Eye (tissue), 1 donor: ENCODE measurements at regions not wholly inside any gene's neighbourhood (a gene's known extent, or its start where the extent isn't known, plus 50 kb on each side); places are given as distances from the start of the nearest gene placed in this dataset.
"Not testable (repeated sequence)": the region's sequence is repeated elsewhere in the genome, so short reads cannot be mapped to it uniquely, and the experiment has no call there.

ENCODE experiments used
- DNase-seq: peaks from one replicate; pipeline ENCODE4 v3.0.0-alpha.2; 2015

GRCh38 chr5:142542078-142542477 lies 143.8 kb downstream of the FGF1 start:
- no peak for DNase-seq

DNA sequence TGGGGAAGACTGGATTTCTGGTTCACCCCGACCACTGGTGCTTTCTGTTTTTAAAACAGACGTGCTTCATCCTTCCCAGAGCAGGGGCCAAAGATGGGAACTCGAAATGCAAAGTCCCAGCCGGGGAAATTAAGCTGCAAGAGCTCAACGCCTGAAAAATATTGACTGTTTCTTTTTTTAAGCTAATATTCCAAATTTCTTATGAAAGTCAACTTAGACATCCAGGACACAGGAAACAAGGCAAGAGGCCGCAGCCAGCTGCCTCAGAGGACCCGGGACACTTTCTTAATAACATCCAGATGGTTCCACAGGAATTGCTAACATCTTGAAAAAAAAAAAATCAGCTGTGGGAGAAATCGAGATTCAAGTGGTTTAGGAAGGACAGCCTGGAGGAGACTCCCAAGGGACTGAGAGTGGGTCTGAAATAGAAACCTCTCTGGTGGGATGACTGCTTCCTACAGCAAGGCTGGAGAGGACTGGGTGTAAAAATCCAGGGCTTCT lies 144.9 kb downstream of the FGF1 start:
- peak; percentile 53 for DNase-seq

DNA sequence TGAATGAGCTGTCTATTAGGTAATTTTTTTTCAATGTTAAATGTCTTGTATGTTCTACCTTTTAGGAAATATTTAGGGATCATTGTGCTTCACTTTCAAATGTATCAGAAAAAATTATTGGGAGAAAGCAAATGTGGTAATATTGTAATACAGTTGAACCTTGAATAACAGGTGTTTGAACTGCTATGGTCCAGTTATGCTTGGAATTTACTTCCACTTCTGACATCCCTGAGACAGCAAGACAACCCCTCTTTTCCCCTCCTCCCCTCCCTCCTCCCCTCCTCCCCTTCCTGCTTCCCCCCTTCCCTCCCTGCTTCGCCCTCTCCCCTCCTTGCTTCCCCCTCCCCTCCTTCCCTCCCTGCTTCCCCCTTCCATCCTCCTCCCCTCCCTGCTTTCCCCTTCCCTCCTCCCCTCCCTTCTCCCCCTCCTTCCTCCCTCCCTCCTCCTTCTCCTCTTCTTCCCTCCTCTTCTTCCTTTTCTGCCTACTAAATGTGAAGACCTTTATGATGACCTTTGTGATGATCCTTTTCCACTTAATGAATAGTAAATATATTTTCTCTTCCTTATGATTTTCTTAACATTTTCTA lies 146.6 kb downstream of the FGF1 start:
- DNase-seq, result no peak

DNA sequence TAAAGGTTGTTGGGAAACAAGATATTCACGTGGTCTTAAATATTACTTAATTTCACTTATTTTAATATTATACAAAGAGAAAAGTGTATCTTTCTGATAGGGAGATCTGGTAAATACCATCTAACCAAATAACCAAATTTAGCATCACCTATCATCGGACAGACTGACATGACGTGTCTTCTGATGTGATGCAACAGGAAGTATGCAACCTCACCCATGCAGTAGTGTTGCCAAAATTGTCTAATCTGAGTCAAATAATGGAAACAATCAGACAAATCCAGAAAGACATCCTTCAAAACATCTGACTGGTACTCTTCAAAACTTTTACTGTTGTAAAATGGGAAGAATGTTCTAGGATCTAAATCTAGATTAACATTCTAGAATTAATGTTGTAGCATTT lies 148.0 kb downstream of the FGF1 start:
- no peak for DNase-seq

- DNase-seq, result no peak
Measured at GRCh38 chr5:142532781-142533176, 153.1 kb downstream of the FGF1 start.

DNA sequence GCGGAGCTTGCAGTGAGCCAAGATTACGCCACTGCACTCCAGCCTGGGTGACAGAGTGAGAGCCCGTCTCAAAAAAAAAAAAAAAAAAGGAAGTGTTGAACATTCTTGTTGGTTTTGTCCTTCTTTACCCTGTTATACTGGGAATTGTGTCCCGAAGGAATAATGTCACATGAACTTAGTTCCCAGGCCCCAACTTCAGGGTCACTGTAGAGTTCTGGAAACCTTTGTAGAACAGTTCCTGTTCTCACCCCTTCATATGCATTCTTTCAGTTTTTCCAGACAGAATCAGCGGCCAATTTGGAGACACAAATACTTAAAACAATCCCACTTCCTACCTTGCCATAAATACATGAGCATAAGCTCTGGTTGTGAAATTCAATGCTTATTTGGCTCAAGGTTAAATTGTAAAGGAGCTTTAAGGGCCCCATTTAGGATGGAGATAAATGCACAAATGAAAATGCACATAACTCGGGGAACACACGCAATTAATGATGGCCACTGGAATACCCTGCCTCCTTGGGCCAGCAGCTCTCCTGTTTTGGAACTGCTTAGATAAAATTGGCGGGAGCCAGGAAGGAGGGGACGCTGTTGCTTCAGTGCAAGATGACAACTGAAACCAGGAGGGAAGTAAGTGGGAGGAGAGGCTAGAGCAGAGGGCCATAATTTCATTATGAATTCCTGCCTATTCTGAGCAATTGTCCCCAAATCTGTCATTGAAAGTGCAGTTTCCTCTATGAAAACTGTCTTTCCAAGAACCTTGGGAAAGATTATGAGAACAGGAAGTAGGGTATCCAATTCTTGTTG lies 153.7 kb downstream of the FGF1 start:
- DNase-seq, result no peak

DNA sequence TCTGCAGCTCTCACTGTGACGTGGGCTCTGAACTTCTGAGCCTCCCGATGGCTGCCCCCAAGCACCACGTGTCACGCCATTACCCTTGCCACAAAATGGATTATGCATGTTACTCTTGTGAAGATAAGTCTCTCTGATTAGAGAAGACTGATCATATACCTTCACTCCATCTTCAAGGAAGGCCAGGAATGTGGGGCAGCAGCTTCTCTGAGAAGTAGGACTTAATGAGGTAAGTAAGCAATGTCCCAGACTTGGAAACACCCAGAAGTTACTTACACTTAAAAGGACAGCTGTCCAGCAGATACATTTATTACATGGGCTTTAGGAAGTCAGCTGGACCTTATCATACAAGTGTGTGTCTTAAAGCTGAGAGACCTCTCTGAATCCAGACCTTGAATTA lies 155.0 kb downstream of the FGF1 start:
- no peak for DNase-seq

DNA sequence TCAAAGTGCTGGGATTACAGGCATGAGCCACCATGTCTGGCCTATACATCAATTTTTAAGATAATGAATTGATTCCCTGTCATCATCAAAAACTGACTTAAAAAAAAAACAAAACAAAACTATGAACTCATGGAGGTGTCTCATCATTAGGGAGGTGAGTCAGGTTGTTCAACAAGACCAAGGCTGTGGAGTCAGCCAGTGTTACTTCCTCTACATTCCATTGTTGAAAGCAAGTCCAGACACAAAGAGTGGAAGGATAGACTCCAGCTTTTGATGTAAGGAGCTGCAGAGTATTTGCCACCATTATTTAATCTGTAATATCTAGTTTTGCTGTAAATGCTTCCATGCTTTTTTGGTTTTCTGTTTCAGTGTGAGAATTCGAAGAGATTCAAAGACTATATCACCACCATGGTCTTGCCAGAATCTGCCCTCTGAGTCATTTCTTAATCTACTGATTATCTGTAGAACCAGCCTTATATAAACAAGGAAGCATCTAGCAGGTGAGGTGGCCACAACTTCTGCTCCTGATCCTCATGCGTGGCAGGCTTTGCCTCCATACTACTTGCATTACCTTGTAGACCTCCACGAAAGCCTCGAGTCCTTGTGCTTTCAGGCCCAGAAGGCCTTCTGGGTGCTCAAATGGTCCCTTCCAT lies 156.1 kb downstream of the FGF1 start:
- no peak for DNase-seq

DNA sequence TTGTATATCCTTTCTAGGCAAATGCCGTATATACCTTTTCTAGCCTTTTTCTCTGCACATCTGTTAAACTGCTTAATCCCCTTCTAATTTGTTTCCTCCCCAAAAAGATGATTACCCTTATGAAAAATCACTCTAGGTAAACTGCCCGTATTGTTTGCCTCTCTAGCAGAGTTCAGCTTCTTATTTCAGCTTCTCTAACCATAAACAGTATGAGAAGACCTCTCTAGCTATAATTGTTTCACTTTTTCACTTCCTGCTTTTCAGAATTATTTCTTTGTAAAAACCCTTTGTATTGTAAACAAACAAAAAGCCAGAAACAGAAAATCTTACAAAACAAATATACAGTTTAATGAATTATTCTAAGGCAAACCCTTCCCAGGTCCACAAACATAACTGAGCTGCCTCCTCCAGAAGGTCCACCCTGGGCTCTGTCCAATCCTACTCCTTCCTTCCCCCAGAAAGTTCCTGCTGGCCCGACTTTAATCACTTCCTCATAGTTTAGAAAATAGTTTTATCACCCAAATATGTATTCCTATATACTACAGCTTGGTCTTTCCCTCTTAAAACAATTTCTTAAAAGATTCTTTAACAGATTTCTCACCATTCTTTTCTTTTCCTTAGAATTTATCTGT lies 158.1 kb downstream of the FGF1 start:
- no peak for DNase-seq

GRCh38 chr5:142527234-142527633 lies 158.7 kb downstream of the FGF1 start:
- no peak for DNase-seq

DNA sequence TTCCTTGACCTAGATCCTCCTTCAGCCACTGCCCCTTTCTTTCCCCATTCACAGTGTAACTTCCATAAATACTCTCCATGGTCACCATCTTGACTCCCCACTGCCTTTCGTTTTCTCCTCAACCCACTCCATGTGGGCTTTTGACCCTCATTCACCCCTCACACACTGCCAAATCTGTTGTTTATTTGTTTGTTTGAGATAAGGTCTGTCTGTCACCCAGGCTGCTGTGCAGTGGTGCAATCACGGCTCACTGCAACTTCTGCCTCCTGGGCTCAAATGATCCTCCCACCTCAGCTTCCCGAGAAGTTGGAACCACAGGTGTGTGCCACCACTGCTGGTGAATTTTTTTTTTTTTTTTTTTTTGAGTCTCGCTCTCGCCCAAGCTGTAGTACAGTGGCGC lies 162.9 kb downstream of the FGF1 start:
- no peak for DNase-seq

GRCh38 chr5:142521706-142522105 lies 164.2 kb downstream of the FGF1 start:
- no peak for DNase-seq

GRCh38 chr5:142520885-142521284 lies 165.0 kb downstream of the FGF1 start:
- no peak for DNase-seq

DNA sequence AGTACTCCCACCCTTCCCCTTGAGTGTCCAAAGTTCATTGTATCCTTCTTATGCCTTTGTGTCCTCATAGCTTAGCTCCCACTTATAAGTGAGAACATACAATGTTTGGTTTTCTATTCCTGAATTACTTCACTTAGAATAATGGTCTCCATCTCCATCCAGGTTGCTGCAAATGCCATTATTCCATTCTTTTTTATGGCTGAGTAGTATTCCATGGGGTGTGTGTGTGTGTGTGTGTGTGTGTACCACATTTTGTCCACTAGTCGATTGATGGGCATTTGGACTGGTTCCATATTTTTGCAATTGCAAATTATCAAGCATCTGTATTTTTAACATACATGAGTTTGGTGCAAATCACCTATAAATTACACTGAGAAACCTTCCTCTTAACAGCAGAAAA lies 166.0 kb downstream of the FGF1 start:
- DNase-seq, result not testable (repeated sequence)

- no peak for DNase-seq
Measured at GRCh38 chr5:142517840-142518239, 168.1 kb downstream of the FGF1 start.

DNA sequence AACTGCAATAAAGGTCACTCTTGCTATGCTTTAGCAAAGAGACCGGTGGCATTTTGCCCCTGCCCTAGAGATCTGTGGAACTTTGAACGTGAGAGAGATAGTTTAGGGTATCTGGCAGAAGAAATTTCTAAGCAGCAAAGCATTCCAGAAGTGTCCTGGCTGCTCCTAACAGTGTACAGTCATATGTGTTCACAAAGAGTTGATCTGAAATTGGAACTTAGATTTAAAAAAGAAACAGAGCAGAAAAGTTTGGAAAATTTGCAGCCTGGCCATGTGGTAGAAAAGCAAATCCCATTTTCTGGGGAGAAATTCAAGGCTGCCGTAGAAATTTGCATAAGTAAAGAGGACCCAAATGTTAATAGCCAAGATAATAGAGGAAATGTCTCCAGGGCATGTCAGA lies 169.2 kb downstream of the FGF1 start:
- DNase-seq, result no peak

DNA sequence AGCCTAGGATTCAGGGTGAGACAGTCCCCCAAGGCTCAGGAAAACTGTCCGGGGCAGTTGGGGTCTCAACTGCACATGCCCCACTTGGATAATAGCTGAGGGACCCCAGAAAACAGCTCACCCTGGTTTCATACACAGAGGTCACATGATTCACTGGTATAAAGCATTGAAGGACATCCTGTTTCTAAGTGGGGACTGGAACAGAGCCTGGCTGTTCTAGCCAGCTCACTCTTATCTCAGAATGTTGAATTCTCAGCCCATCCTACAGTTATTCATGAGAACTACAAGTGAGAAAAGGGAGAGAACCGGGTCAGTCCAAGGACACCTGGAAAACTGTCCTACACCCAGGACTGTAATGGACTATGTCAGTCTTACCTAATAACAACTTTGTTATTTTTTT lies 170.9 kb downstream of the FGF1 start:
- DNase-seq, result no peak

DNA sequence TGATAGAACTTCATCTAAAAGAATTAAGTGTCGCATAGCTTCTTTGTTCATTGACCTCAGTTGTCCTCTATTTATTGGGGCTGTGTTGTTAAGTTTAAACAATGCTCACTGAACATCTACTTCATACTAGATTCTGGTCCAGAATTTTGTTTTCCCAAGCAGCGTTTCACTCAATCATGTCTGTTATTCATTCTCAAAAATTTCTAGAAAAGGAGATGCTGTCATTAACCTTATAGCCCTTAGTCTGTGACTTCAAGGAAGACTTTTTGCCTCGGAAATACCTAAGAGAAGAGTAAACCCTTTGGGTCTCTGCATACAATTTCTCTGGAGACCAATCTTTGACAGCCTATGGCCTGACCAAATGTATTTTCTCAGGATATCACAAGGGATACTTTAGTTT lies 171.7 kb downstream of the FGF1 start:
- no peak for DNase-seq

DNA sequence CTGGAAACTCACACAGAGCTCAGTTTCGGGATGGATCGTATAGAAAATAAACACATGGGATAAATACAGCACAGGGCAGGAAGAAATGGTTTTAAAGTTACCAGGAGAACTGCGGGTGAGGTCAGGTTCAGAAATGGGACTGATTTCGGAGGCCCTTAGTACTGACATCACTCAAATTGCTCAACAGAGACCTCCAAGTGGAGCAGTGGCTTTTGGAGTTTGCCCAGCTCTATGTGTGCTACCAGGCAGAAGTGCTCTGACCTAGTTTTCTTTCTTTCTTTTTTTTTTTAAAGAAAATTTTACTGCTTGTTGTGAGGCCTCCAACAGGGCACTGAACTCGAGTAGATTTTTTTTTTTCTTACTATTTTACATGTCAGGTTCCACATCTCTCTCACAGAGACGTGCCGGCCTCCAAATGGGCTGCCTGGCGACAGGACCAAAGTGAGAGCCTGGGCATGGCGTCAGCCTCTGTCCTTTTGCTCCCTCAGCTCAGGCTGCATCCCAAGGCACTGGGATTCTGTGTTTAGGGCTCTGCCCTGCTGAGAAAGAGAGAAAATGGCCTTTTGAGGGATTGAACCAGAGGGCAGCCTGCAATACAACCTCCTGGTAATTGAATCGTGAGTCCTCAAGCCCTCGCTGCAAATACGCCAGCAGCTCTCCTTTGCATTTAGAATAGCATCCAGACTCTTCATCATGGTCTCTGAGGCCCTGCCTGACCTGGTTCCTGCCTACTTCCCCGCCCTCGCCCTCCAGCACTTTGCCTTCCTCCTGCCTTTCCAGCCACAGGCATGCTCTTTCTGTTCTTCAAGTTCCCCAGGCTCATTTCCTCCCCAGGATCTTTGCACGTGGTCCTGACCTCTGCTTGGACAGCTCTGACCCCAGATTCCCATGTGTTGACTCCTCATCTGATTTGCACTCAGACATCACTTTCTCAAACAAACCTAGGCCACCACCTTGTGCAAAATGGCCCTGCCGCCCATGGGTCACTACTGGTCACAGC lies 173.5 kb downstream of the FGF1 start:
- DNase-seq, result no peak

- DNase-seq, result no peak
Measured at GRCh38 chr5:142511358-142511757, 174.5 kb downstream of the FGF1 start.

DNA sequence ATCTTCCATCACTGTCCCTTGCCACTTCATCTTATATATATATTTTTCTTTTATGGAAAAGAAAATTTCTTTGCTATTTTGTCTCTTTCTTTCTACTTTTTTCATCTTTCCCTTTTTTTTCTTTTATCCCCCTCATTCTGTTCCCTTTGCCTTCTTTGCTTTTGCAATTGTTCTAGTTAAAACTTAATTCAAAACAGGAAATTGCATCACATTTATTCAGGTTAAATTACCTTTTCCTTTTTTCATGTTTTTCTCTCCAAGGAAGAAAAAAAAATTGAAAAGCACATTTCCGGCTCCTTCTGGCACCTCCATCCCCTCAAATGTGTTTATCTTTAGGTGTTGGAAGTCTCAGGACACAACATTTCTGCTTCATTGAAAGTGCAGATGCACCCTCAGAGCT lies 176.9 kb downstream of the FGF1 start:
- DNase-seq, result no peak

- no peak for DNase-seq
Measured at GRCh38 chr5:142508591-142508990, 177.3 kb downstream of the FGF1 start.
